Caco-2 (cell line): ENCODE measurements at regions not wholly inside any gene's neighbourhood (a gene's known extent, or its start where the extent isn't known, plus 50 kb on each side); places are given as distances from the start of the nearest gene placed in this dataset.

Experiments
- BruUV-seq: library from RNA; stranded (reverse); fragments of 400-500 nt; replicated peaks from 2 replicates; lab custom pipeline; 2021; lab: Mats Ljungman, UMichigan
- CTCF ChIA-PET: fragments of 300-600 bp; sonication (Branson Sonifier 250); formaldehyde crosslinking; loops from one replicate; lab custom pipeline; 2022; ENCODE audit warnings: antibody characterized with exemption; lab: Charles Lee
- POLR2A ChIA-PET: fragments of 300-600 bp; sonication (Branson Sonifier 250); formaldehyde crosslinking; loops from one replicate; lab custom pipeline; 2022; ENCODE audit warnings: antibody characterized with exemption; lab: Charles Lee
- DNase-seq, 2 experiments: peaks; one replicate each; pipeline versions ENCODE4 v3.0.0 to v3.0.0-alpha.2; 2020 to 2022
- H3K27me3 ChIP-seq: replicated peaks from 2 replicates; pipeline ENCODE4 v1.6.0; 2011; ENCODE audit warnings: low read length; ENCODE audit not compliant: control insufficient read depth, insufficient read depth
- H3K36me3 ChIP-seq: 2 replicates; pipeline ENCODE4 v1.5.1; 2011; ENCODE audit warnings: low read length; ENCODE audit not compliant: control insufficient read depth, insufficient read depth
- H3K4me1 ChIP-seq: fragments of 250-450 bp; sonication (Bioruptor Pico); 2 replicates; pipeline ENCODE4 v1.5.1; 2020; ENCODE audit warnings: mild to moderate bottlenecking
- H3K4me3 ChIP-seq: 2 replicates; pipeline ENCODE4 v1.5.1; 2011; ENCODE audit warnings: low read depth, mild to moderate bottlenecking, control low read depth, low read length
- H3K9me3 ChIP-seq: fragments of 250-450 bp; sonication (Bioruptor Pico); 2 replicates; pipeline ENCODE4 v1.5.1; 2020; ENCODE audit warnings: mild to moderate bottlenecking, moderate library complexity
- H3K27ac Mint-ChIP-seq: one replicate; pipeline ENCODE4 v1.8.0; 2022; ENCODE audit warnings: mixed read lengths; ENCODE audit not compliant: unreplicated experiment
- H3K27me3 Mint-ChIP-seq: one replicate; pipeline ENCODE4 v1.8.0; 2022; ENCODE audit warnings: mixed read lengths; ENCODE audit not compliant: insufficient read depth, unreplicated experiment
- H3K36me3 Mint-ChIP-seq: one replicate; pipeline ENCODE4 v1.8.0; 2022; ENCODE audit warnings: mild to moderate bottlenecking, mixed read lengths; ENCODE audit not compliant: insufficient read depth, unreplicated experiment
- H3K4me1 Mint-ChIP-seq: one replicate; pipeline ENCODE4 v1.8.0; 2022; ENCODE audit warnings: low read depth, mixed read lengths; ENCODE audit not compliant: unreplicated experiment
- H3K4me3 Mint-ChIP-seq: one replicate; pipeline ENCODE4 v1.8.0; 2022; ENCODE audit warnings: mild to moderate bottlenecking, moderate library complexity, mixed read lengths; ENCODE audit not compliant: unreplicated experiment
- H3K9me3 Mint-ChIP-seq: one replicate; pipeline ENCODE4 v1.8.0; 2022; ENCODE audit warnings: mixed read lengths; ENCODE audit not compliant: unreplicated experiment
- CTCF ChIP-seq, 2 experiments: fragments of 200-600 bp in 1 of 2; IDR thresholded peaks; 1 replicate in 1 of 2; 2 replicates in 1 of 2; pipeline versions ENCODE4 v1.5.1 to v1.8.0; 2011 to 2022; ENCODE audit warnings: antibody characterized with exemption in 1 of 2, control low read depth in 1 of 2, inconsistent platforms in 1 of 2, low read depth in 1 of 2, low read length in 1 of 2, mild to moderate bottlenecking in 1 of 2, moderate library complexity in 1 of 2; ENCODE audit not compliant: insufficient read depth in 1 of 2, severe bottlenecking in 1 of 2, unreplicated experiment in 1 of 2
- intact Hi-C: fragments of 100-400 bp; cut with micrococcal nuclease; formaldehyde crosslinking; loops from one replicate; pipeline ENCODE4 v1.10.0; 2022; ENCODE audit not compliant: unreplicated experiment

GRCh38 chr2:173696274-173696673 lies 268.9 kb downstream of the SP3 start:
- H3K4me1 ChIP-seq = no peaks in the 10 kb centered on the region
- H3K27me3 Mint-ChIP-seq = no peaks in the 10 kb centered on the region
- no peak for DNase-seq
- intact Hi-C loops = no loop called here
- no peak for TF ChIP-seq CTCF (IDR thresholded peaks at IDR 0.05; ENCODE audit: insufficient read depth in 1 of 2, low read depth in 1 of 2, low read length in 1 of 2, severe bottlenecking in 1 of 2, unreplicated experiment in 1 of 2)
- H3K4me1 Mint-ChIP-seq = no peaks in the 10 kb centered on the region
- ChIA-PET POLR2A (no interaction called here), CTCF (no interaction called here)
- no peaks in the 10 kb centered on the region for H3K9me3 ChIP-seq
- H3K9me3 Mint-ChIP-seq = no peaks in the 10 kb centered on the region
- no peak overlapping the region for H3K27ac Mint-ChIP-seq
- no peaks in the 10 kb centered on the region for H3K36me3 Mint-ChIP-seq
- no peaks in the 10 kb centered on the region for H3K36me3 ChIP-seq
- no TSS peak for BruUV-seq
- no peak overlapping the region for H3K4me3 ChIP-seq
- no peaks in the 10 kb centered on the region for H3K27me3 ChIP-seq
- H3K4me3 Mint-ChIP-seq = no peak overlapping the region

- no TSS peak for BruUV-seq
- no peaks in the 10 kb centered on the region for H3K27me3 Mint-ChIP-seq
- no peaks in the 10 kb centered on the region for H3K36me3 Mint-ChIP-seq
- no peaks in the 10 kb centered on the region for H3K4me1 ChIP-seq
- no peaks in the 10 kb centered on the region for H3K9me3 ChIP-seq
- DNase-seq = no peak
- H3K27me3 ChIP-seq = no peaks in the 10 kb centered on the region
- POLR2A ChIA-PET = no interaction called here
- CTCF ChIA-PET = no interaction called here
- H3K36me3 ChIP-seq = no peaks in the 10 kb centered on the region
- no peak overlapping the region for H3K27ac Mint-ChIP-seq
- intact Hi-C loops = no loop called here
- TF ChIP-seq CTCF (IDR thresholded peaks at IDR 0.05; ENCODE audit: insufficient read depth in 1 of 2, low read depth in 1 of 2, low read length in 1 of 2, severe bottlenecking in 1 of 2, unreplicated experiment in 1 of 2) = no peak
- no peaks in the 10 kb centered on the region for H3K9me3 Mint-ChIP-seq
- no peaks in the 10 kb centered on the region for H3K4me1 Mint-ChIP-seq
- H3K4me3 ChIP-seq = no peak overlapping the region
- no peak overlapping the region for H3K4me3 Mint-ChIP-seq
These were observed 267.2 kb downstream of the SP3 start for GRCh38 chr2:173697929-173698328.

- no peaks in the 10 kb centered on the region for H3K27me3 Mint-ChIP-seq
- intact Hi-C loops = no loop called here
- H3K27ac Mint-ChIP-seq = no peak overlapping the region
- no peak for TF ChIP-seq CTCF (IDR thresholded peaks at IDR 0.05; ENCODE audit: insufficient read depth in 1 of 2, low read depth in 1 of 2, low read length in 1 of 2, severe bottlenecking in 1 of 2, unreplicated experiment in 1 of 2)
- H3K9me3 Mint-ChIP-seq = no peaks in the 10 kb centered on the region
- ChIA-PET CTCF (interaction anchor here (0.6 to 0.7 kb wide), 2 partner anchors 20 to 1681 kb away, joined by 3 to 4 read pairs; no protein-coding TSS in a partner anchor), POLR2A (interaction anchor here (0.7 kb wide), 1 partner anchor 323 kb away, joined by 8 read pairs; no protein-coding TSS in a partner anchor)
- no peaks in the 10 kb centered on the region for H3K36me3 Mint-ChIP-seq
- H3K4me3 Mint-ChIP-seq = no peak overlapping the region
- no peaks in the 10 kb centered on the region for H3K36me3 ChIP-seq
- no peaks in the 10 kb centered on the region for H3K4me1 Mint-ChIP-seq
- BruUV-seq = no TSS peak
- H3K9me3 ChIP-seq = no peaks in the 10 kb centered on the region
- DNase-seq = no peak
- no peak overlapping the region for H3K4me3 ChIP-seq
- H3K27me3 ChIP-seq = no peaks in the 10 kb centered on the region
- no peaks in the 10 kb centered on the region for H3K4me1 ChIP-seq
These were observed 259.5 kb downstream of the SP3 start for GRCh38 chr2:173705656-173706055.
